ENCODE measurements at regions not wholly inside any gene's neighbourhood (a gene's known extent, or its start where the extent isn't known, plus 50 kb on each side); places are given as distances from the start of the nearest gene placed in this dataset.

DNA sequence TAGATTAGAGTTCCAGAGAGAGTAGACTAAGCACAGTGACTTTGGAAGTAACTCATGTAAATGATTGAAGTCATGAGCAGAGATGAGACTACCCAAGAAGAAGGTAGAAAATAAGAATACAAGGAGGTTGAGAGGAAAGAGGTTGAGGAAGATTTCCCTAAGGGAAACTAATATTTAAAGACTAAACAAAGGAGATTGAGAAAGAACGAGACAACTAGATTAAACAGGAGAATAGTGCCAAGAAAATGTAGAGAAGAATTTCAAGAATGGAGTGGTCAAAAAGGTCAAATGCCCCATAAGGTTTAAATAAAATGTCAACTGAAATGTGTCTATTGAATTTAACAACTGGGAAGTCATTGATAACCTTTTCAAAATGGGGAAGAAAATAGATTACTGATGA lies 59.0 kb downstream of the RPS29 start:
- FAIRE-seq = no peak

DNA sequence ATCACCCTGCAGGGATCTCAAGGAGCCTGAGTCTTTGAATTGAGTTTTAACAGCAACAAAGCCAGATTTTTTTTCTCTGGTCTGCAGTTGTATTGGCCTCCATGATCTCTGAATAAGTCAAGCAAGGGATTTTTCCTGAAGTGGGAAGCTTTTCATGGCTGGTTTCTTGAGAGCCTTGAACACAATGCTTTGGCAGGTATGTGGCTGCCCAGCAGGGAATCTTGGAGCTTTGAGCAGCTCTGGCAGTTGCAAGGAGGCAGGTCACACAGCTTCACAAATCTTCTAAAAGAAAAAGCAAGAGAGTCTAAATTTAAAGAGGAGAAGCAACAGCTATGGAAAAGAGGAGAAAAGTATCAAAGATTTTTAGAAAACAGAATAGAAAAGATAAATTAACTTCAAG lies 60.1 kb downstream of the RPS29 start:
- no peak for FAIRE-seq

GRCh38 chr14:49516286-49516685 lies 69.9 kb downstream of the RPS29 start:
- FAIRE-seq = no peak

- no peak for FAIRE-seq
These were observed 73.6 kb downstream of the RPS29 start for GRCh38 chr14:49512571-49512970.

GRCh38 chr14:49512147-49512551 lies 74.0 kb downstream of the RPS29 start:
- FAIRE-seq = no peak

- no peak for FAIRE-seq
These were observed 78.1 kb downstream of the RPS29 start for GRCh38 chr14:49508124-49508523.

- FAIRE-seq = no peak
These were observed 79.5 kb downstream of the RPS29 start for GRCh38 chr14:49506650-49507049.

DNA sequence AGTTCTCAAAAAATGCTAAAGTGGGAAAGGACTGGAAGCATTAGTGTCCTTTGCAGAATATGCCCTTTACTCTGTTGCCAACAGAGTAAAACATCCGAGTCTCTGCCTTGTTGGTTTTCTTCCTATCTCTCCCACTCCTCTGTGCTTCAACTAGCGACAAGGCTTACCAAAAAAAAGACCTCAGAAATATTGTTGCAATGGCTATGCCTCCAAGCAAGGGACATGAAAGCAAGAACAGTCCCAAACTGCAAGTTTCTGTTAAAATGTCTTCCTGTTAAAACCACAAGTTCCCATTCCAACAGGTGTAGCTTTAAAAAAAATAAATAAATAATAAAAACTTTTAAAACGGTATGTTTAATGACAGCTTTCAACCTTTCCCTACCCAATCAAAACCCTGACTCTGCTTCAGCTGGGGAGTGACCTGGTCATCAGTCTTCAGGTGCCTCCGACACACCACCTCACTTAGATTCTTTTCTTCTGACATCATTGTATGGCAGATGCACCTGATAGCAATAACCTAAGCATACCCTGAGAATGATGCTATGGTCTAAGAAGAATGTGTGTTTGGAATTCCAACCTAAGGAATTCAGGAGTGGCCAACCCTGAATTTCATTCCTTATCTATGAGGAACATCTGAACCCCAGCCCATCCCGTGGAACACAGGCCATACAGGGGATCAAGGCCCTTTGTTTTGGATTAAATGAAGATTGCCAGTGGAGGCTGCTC lies 81.0 kb downstream of the RPS29 start:
- FAIRE-seq = no peak

DNA sequence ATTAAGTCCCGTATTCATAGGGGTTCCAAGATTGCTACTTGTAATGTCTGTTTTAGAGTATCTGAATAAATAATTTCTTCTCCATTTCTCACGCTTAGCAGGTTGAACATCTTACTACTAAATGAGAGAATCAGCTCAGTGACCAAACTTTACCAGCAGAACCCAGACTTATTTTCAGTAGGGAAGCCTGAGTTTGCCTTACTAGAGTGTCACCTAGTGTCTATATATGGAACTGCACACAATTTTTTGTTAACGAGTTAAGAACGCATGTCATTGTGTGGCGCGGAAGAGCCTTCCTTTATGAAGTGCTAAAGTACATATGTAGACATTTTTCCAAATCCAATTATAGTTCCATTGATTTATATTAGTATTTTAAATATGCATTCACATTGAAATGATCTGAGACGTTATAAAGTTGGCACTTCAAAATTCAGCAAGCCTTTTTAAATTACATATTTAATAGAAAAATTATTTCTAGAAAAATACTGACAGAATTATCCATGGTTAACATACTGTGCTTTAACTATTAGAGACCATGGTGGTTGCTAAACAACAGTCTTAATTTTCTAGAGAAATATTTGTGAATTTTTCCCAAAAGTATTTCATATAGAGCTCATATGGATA lies 88.3 kb downstream of the RPS29 start:
- FAIRE-seq = peak; percentile 89

GRCh38 chr14:49497267-49497666 lies 88.9 kb downstream of the RPS29 start:
- no peak for FAIRE-seq

GRCh38 chr14:49494836-49495235 lies 91.3 kb downstream of the RPS29 start:
- FAIRE-seq = no peak

GRCh38 chr14:49493557-49493956 lies 92.6 kb downstream of the RPS29 start:
- FAIRE-seq = no peak

DNA sequence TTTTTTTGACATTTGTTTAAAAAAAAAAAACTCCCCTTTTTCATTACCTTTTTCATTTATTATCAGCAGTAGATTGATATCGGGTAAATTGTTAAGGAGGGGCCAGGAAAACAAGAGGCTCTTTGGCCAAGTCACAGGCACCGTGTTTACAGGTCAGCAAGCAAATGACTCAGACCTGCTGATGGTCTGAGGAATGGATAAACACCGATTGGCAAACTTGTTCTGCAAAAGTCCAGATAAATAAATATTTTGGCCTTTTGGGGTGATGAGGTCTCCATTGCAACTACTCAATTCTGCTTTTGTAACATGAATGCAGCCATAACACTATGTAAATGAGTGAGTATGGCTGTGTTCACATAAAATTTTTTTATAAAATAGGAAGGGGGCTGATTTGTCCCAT lies 94.0 kb downstream of the RPS29 start:
- FAIRE-seq = no peak

GRCh38 chr14:49489341-49489740 lies 96.8 kb downstream of the RPS29 start:
- FAIRE-seq = no peak

- no peak for FAIRE-seq
These were observed 98.9 kb downstream of the RPS29 start for GRCh38 chr14:49487238-49487637.

GRCh38 chr14:49485290-49485689 lies 100.9 kb downstream of the RPS29 start:
- FAIRE-seq = no peak

GRCh38 chr14:49484180-49484579 lies 102.0 kb downstream of the RPS29 start:
- no peak for FAIRE-seq

- FAIRE-seq = no peak
These were observed 102.9 kb downstream of the RPS29 start for GRCh38 chr14:49483268-49483667.

DNA sequence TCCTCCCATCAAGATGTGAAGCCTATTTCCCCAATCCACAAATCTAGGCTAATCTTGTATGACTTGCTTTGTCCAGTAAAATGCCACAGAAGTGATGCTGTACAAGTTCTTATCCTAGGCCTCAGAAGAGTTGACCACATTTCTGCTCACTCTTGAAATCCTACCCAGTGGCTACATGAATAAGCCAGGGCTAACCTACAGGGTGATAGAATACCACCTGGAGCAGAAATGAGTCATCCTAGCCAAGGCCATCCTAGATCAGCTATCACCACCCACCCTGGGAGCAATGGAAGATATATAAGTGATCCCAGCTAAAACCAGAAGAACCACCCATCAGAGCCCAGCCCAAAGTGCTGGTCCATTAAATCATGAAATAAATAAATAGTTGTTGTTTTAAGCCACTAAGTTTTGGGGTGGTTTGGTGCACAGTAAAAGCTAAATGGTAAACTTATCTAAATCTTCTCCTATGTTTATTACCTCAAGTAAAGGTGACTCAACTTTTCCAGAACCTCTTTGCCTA lies 105.1 kb downstream of the RPS29 start:
- no peak for FAIRE-seq

GRCh38 chr14:49480053-49480760 lies 106.0 kb downstream of the RPS29 start:
- no peak for FAIRE-seq

- FAIRE-seq = no peak
These were observed 106.7 kb downstream of the RPS29 start for GRCh38 chr14:49479432-49479831.

GRCh38 chr14:49478784-49479183 lies 107.4 kb downstream of the RPS29 start:
- no peak for FAIRE-seq

DNA sequence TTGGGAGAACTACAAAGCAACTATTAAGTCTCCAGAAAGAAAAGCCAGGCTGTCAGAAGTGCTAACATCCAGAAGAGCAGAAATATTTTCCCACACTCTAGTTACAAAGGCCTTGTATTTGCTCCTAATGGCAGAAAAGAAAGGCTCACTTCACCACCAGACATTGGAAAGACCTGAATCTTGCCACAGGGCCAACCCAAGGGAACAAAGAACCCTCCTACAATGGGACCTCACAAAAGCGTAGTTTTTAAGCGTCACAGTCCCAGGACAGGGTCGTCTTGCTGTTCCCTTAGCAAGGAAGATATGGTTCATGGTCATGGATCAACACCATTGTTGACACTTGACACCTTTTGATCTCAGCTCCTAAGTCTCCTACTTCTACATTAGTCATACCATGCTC lies 119.1 kb downstream of the RPS29 start:
- no peak for FAIRE-seq

- FAIRE-seq = no peak
These were observed 121.3 kb downstream of the RPS29 start for GRCh38 chr14:49464885-49465284.
